ENCODE measurements at regions not wholly inside any gene's neighbourhood (a gene's known extent, or its start where the extent isn't known, plus 50 kb on each side); places are given as distances from the start of the nearest gene placed in this dataset.

- TF ChIP-seq CTCF (conservative IDR thresholded peaks at IDR 0.05; ENCODE audit: low read depth, low read length) (no peak), ELK1 (IDR thresholded peaks at IDR 0.05; ENCODE audit: borderline replicate concordance, low read depth, low read length) (no peak), MXI1 (IDR thresholded peaks at IDR 0.05; ENCODE audit: borderline replicate concordance, low read depth, low read length) (no peak), SMC3 (IDR thresholded peaks at IDR 0.05; ENCODE audit: low read depth, low read length) (no peak), RAD21 (IDR thresholded peaks at IDR 0.05; ENCODE audit: low read length) (no peak), BHLHE40 (IDR thresholded peaks at IDR 0.05; ENCODE audit: low read depth, low read length) (no peak)
These were observed 60.6 kb upstream of the DARS1 start for GRCh38 chr2:136045835-136046570.

All from IMR-90 (cell line).